22Rv1 (cell line): ENCODE measurements at regions not wholly inside any gene's neighbourhood (a gene's known extent, or its start where the extent isn't known, plus 50 kb on each side); places are given as distances from the start of the nearest gene placed in this dataset.

Experiments used
- CTCF ChIP-seq: fragments of 450-650 bp; IDR thresholded peaks from 2 replicates; pipeline ENCODE4 v1.5.1; 2017; ENCODE audit warnings: mild to moderate bottlenecking
- ZFX ChIP-seq: fragments of 450-650 bp; IDR thresholded peaks from 2 replicates; pipeline ENCODE4 v1.6.1; 2017; ENCODE audit warnings: antibody characterized with exemption, borderline replicate concordance

GRCh38 chr2:223294756-223295155, 242.8 kb downstream of the KCNE4 start:
- TF ChIP-seq CTCF = no peak
- TF ChIP-seq ZFX = no peak
